GM21515 (cell line): ENCODE measurements at regions not wholly inside any gene's neighbourhood (a gene's known extent, or its start where the extent isn't known, plus 50 kb on each side); places are given as distances from the start of the nearest gene placed in this dataset.

Source experiments
- ATAC-seq: cut with Tn5 transposase; IDR thresholded peaks from one replicate; pipeline ENCODE4 v1.9.1; 2021; ENCODE audit not compliant: unreplicated experiment

GRCh38 chr1:58908561-58909560 is 125.0 kb upstream of the JUN start:
- ATAC-seq, result no peak

- no peak for ATAC-seq
These were observed 126.3 kb upstream of the JUN start for GRCh38 chr1:58909914-58910681.

- ATAC-seq, result no peak
These were observed 128.1 kb upstream of the JUN start for GRCh38 chr1:58911841-58912499.

- ATAC-seq, result no peak
These were observed 131.1 kb upstream of the JUN start for GRCh38 chr1:58914925-58915324.

GRCh38 chr1:58917436-58917835 is 133.6 kb upstream of the JUN start:
- ATAC-seq, result no peak

GRCh38 chr1:58919226-58919958 is 135.5 kb upstream of the JUN start:
- no peak for ATAC-seq

- no peak for ATAC-seq
These were observed 136.1 kb upstream of the JUN start for GRCh38 chr1:58919959-58920321.

- no peak for ATAC-seq
These were observed 137.5 kb upstream of the JUN start for GRCh38 chr1:58921342-58921741.

GRCh38 chr1:58921751-58922150 is 137.9 kb upstream of the JUN start:
- ATAC-seq, result no peak

- peak; percentile 96 for ATAC-seq
These were observed 138.6 kb upstream of the JUN start for GRCh38 chr1:58922302-58923089.

- ATAC-seq, result no peak
These were observed 139.2 kb upstream of the JUN start for GRCh38 chr1:58923090-58923470.

GRCh38 chr1:58924016-58924565 is 140.2 kb upstream of the JUN start:
- ATAC-seq, result no peak

GRCh38 chr1:58924821-58925220 is 141.0 kb upstream of the JUN start:
- no peak for ATAC-seq

GRCh38 chr1:58925247-58925646 is 141.4 kb upstream of the JUN start:
- no peak for ATAC-seq

GRCh38 chr1:58926152-58926551 is 142.3 kb upstream of the JUN start:
- no peak for ATAC-seq

GRCh38 chr1:58927041-58927721 is 143.3 kb upstream of the JUN start:
- no peak for ATAC-seq

- no peak for ATAC-seq
These were observed 143.9 kb upstream of the JUN start for GRCh38 chr1:58927722-58928085.

- ATAC-seq, result no peak
These were observed 144.7 kb upstream of the JUN start for GRCh38 chr1:58928514-58928913.

GRCh38 chr1:58929671-58930325 is 146.0 kb upstream of the JUN start:
- no peak for ATAC-seq
